SK-N-SH treated with all-trans-retinoic acid at 6 μM for 48 hours (cell line): ENCODE measurements at regions not wholly inside any gene's neighbourhood (a gene's known extent, or its start where the extent isn't known, plus 50 kb on each side); places are given as distances from the start of the nearest gene placed in this dataset.

Source experiments
- GLIS3 ChIP-seq: fragments of 250-450 bp; sonication (Bioruptor Pico); IDR thresholded peaks from 2 replicates; pipeline ENCODE4 v1.5.0; 2020; ENCODE audit warnings: mild to moderate bottlenecking, moderate library complexity
- PATZ1 ChIP-seq: fragments of 250-450 bp; sonication (Bioruptor Pico); IDR thresholded peaks from 2 replicates; pipeline ENCODE4 v1.8.0; 2020; ENCODE audit warnings: mild to moderate bottlenecking, moderate library complexity, borderline replicate concordance
- POU6F1 ChIP-seq: fragments of 250-450 bp; sonication (Bioruptor Pico); IDR thresholded peaks from 2 replicates; pipeline ENCODE4 v1.8.0; 2021; ENCODE audit warnings: low read depth, mild to moderate bottlenecking, moderate library complexity, borderline replicate concordance
- PPARA ChIP-seq: fragments of 250-450 bp; sonication (Bioruptor Pico); IDR thresholded peaks from 2 replicates; pipeline ENCODE4 v1.5.0; 2020; ENCODE audit warnings: mild to moderate bottlenecking, borderline replicate concordance
- RARB ChIP-seq: fragments of 250-450 bp; sonication (Bioruptor Pico); IDR thresholded peaks from 2 replicates; pipeline ENCODE4 v1.8.0; 2021; ENCODE audit warnings: mild to moderate bottlenecking, moderate library complexity
- SNAI2 ChIP-seq: fragments of 250-450 bp; sonication (Bioruptor Pico); IDR thresholded peaks from 2 replicates; pipeline ENCODE4 v1.5.0; 2020; ENCODE audit warnings: mild to moderate bottlenecking, moderate library complexity
- TCF4 ChIP-seq: fragments of 250-450 bp; sonication (Bioruptor Pico); IDR thresholded peaks from 2 replicates; pipeline ENCODE4 v1.8.0; 2021; ENCODE audit warnings: mild to moderate bottlenecking, moderate library complexity, borderline replicate concordance
- ZFP3 ChIP-seq: fragments of 250-450 bp; sonication (Bioruptor Pico); IDR thresholded peaks from 2 replicates; pipeline ENCODE4 v1.5.0; 2020; ENCODE audit warnings: mild to moderate bottlenecking, moderate library complexity
- ZFP30 ChIP-seq: fragments of 450-650 bp; formaldehyde crosslinking; IDR thresholded peaks from 2 replicates; pipeline ENCODE4 v1.5.0; 2022; ENCODE audit warnings: mild to moderate bottlenecking, moderate library complexity
- ZNF565 ChIP-seq: fragments of 450-650 bp; formaldehyde crosslinking; conservative IDR thresholded peaks from 2 replicates; pipeline ENCODE4 v1.5.0; 2020; ENCODE audit warnings: low read depth, mild to moderate bottlenecking, moderate library complexity

- no peak for TF ChIP-seq SNAI2
- TF ChIP-seq PATZ1 (CRISPR knock-in tag), result no peak
- TF ChIP-seq ZFP30, result no peak
- no peak for TF ChIP-seq PPARA
- no peak for TF ChIP-seq POU6F1 (CRISPR knock-in tag)
- TF ChIP-seq TCF4 (CRISPR knock-in tag), result no peak
- no peak for TF ChIP-seq ZFP3 (CRISPR knock-in tag)
- no peak for TF ChIP-seq ZNF565 (CRISPR knock-in tag)
- TF ChIP-seq RARB (CRISPR knock-in tag), result no peak
- TF ChIP-seq GLIS3 (CRISPR knock-in tag), result no peak
Observed at GRCh38 chr7:22945584-22945983, 68.3 kb downstream of the HYCC1 start.
